ENCODE measurements at regions not wholly inside any gene's neighbourhood (a gene's known extent, or its start where the extent isn't known, plus 50 kb on each side); places are given as distances from the start of the nearest gene placed in this dataset.

DNA sequence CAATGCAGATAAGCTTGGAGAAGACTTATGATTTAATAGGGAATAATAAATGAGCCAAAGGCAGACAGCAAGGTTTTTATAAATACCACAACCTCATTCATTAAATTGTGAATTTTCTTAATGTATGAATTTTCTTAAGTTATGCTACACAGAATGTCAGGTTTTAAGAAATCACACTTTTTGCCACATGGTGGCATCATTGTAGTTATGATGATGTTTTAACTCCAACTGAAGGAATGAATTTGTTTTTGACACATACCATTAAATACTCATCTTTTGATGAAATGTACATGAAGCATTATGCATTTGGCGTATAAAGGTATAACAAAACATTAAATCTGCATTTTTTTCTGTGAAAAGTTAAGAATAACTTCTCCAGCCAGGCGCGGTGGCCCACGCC, 524.1 kb upstream of the FBXO33 start:
- TF ChIP-seq, protein P1, sequence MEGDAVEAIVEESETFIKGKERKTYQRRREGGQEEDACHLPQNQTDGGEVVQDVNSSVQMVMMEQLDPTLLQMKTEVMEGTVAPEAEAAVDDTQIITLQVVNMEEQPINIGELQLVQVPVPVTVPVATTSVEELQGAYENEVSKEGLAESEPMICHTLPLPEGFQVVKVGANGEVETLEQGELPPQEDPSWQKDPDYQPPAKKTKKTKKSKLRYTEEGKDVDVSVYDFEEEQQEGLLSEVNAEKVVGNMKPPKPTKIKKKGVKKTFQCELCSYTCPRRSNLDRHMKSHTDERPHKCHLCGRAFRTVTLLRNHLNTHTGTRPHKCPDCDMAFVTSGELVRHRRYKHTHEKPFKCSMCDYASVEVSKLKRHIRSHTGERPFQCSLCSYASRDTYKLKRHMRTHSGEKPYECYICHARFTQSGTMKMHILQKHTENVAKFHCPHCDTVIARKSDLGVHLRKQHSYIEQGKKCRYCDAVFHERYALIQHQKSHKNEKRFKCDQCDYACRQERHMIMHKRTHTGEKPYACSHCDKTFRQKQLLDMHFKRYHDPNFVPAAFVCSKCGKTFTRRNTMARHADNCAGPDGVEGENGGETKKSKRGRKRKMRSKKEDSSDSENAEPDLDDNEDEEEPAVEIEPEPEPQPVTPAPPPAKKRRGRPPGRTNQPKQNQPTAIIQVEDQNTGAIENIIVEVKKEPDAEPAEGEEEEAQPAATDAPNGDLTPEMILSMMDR (conservative IDR thresholded peaks at IDR 0.05 in 1 of 2, IDR thresholded peaks at IDR 0.05 in 1 of 2; ENCODE audit: low read depth in 1 of 2, low read length in 2 of 2): no peak
- no peak for TF ChIP-seq EZH2 (IDR thresholded peaks at IDR 0.05; ENCODE audit: low read length, missing control alignments)

Measured in fibroblast of lung (primary cell).